Right renal pelvis (tissue), 4 donors: ENCODE measurements at regions not wholly inside any gene's neighbourhood (a gene's known extent, or its start where the extent isn't known, plus 50 kb on each side); places are given as distances from the start of the nearest gene placed in this dataset.
"Not testable (repeated sequence)": the region's sequence is repeated elsewhere in the genome, so short reads cannot be mapped to it uniquely, and the experiment has no call there.

Experiments used
- DNase-seq, 4 donors: peaks; one replicate each; pipeline ENCODE4 v3.0.0-alpha.2; 2013; ENCODE audit warnings: low read depth in 4 of 4, low spot score in 3 of 4, missing footprints in 1 of 4

- no peak for DNase-seq
Observed at GRCh38 chr1:184181044-184181443, 129.5 kb downstream of the TSEN15 start.

GRCh38 chr1:184183919-184184318 lies 132.4 kb downstream of the TSEN15 start:
- DNase-seq, result no peak

GRCh38 chr1:184184614-184185013 lies 133.1 kb downstream of the TSEN15 start:
- DNase-seq, result not testable (repeated sequence)

- DNase-seq, result no peak
Observed at GRCh38 chr1:184185347-184185746, 133.8 kb downstream of the TSEN15 start.

GRCh38 chr1:184186167-184186566 lies 134.6 kb downstream of the TSEN15 start:
- no peak for DNase-seq

GRCh38 chr1:184187097-184187496 lies 135.6 kb downstream of the TSEN15 start:
- no peak for DNase-seq

GRCh38 chr1:184188037-184188436 lies 136.5 kb downstream of the TSEN15 start:
- DNase-seq, result no peak

- no peak for DNase-seq
Observed at GRCh38 chr1:184189361-184189760, 137.8 kb downstream of the TSEN15 start.

GRCh38 chr1:184190616-184191015 lies 139.1 kb downstream of the TSEN15 start:
- no peak for DNase-seq

- peak in 3 of 4 donors; percentile 67 to 79 (median 78) for DNase-seq
Observed at GRCh38 chr1:184191181-184191621, 139.7 kb downstream of the TSEN15 start.

GRCh38 chr1:184192796-184193195 lies 141.3 kb downstream of the TSEN15 start:
- DNase-seq, result no peak

- no peak for DNase-seq
Observed at GRCh38 chr1:184193451-184193850, 141.9 kb downstream of the TSEN15 start.

- DNase-seq, result no peak
Observed at GRCh38 chr1:184194236-184194635, 142.7 kb downstream of the TSEN15 start.

- DNase-seq, result not testable (repeated sequence)
Observed at GRCh38 chr1:184195722-184196121, 144.2 kb downstream of the TSEN15 start.

- DNase-seq, result no peak
Observed at GRCh38 chr1:184197831-184198230, 146.3 kb downstream of the TSEN15 start.

- DNase-seq, result no peak
Observed at GRCh38 chr1:184199036-184199435, 147.5 kb downstream of the TSEN15 start.

GRCh38 chr1:184199438-184200085 lies 148.0 kb downstream of the TSEN15 start:
- DNase-seq, result no peak

GRCh38 chr1:184208622-184209021 lies 157.1 kb downstream of the TSEN15 start:
- DNase-seq, result no peak

- DNase-seq, result no peak
Observed at GRCh38 chr1:184210031-184210430, 158.5 kb downstream of the TSEN15 start.

GRCh38 chr1:184210862-184211261 lies 159.3 kb downstream of the TSEN15 start:
- DNase-seq, result no peak

- no peak for DNase-seq
Observed at GRCh38 chr1:184212649-184213314, 161.3 kb downstream of the TSEN15 start.

GRCh38 chr1:184214128-184214527 lies 162.6 kb downstream of the TSEN15 start:
- DNase-seq, result no peak
